HL-60 (cell line): ENCODE measurements at regions not wholly inside any gene's neighbourhood (a gene's known extent, or its start where the extent isn't known, plus 50 kb on each side); places are given as distances from the start of the nearest gene placed in this dataset.

ENCODE experiments used
- CTCF ChIP-seq: IDR thresholded peaks from one replicate; pipeline ENCODE4 v1.5.1; 2011; ENCODE audit warnings: low read length, control low read depth, inconsistent platforms; ENCODE audit not compliant: insufficient read depth
- GABPA ChIP-seq: IDR thresholded peaks from 2 replicates; pipeline ENCODE4 v1.6.1; 2012; ENCODE audit warnings: low read depth
- POLR2AphosphoS5 ChIP-seq: IDR thresholded peaks from 2 replicates; pipeline ENCODE4 v1.6.1; 2012; ENCODE audit warnings: low read depth
- REST ChIP-seq: IDR thresholded peaks from 2 replicates; pipeline ENCODE4 v1.6.1; 2012; ENCODE audit warnings: low read depth; ENCODE audit not compliant: insufficient replicate concordance

DNA sequence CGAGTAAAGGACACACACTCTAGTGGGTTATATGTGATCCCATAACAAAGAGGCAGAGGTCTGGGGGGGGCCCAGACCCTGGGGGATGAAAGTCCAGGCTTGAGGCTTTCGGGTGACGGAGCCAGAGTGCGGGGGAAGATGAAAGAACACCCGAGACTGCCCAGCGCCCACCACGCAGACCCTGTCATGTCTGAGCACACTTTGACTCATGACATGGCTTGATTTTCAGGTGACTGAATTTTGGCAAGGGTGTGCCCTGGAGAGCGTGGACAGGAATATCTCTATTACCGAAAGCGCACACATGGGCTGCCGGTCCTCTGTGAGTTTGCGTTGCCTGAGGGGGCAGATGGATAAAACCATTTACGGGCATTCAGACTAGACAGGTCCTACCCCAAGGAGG, 192.0 kb upstream of the SOX1 start:
- TF ChIP-seq CTCF (no peak), POLR2AphosphoS5 (no peak), GABPA (no peak), REST (no peak)
